ENCODE measurements at regions not wholly inside any gene's neighbourhood (a gene's known extent, or its start where the extent isn't known, plus 50 kb on each side); places are given as distances from the start of the nearest gene placed in this dataset.

GRCh38 chr3:80114694-80115093 lies 346.9 kb upstream of the ROBO1 start:
- DNase-seq = no peak

- DNase-seq = no peak
Measured at GRCh38 chr3:80113331-80113730, 345.5 kb upstream of the ROBO1 start.

GRCh38 chr3:80099559-80100066 lies 331.8 kb upstream of the ROBO1 start:
- no peak for DNase-seq

GRCh38 chr3:80097674-80098073 lies 329.9 kb upstream of the ROBO1 start:
- DNase-seq = no peak

GRCh38 chr3:80096909-80097308 lies 329.1 kb upstream of the ROBO1 start:
- DNase-seq = no peak

- DNase-seq = no peak
Measured at GRCh38 chr3:80094589-80094988, 326.8 kb upstream of the ROBO1 start.

GRCh38 chr3:80087767-80088166 lies 320.0 kb upstream of the ROBO1 start:
- DNase-seq = no peak

GRCh38 chr3:80086426-80086825 lies 318.6 kb upstream of the ROBO1 start:
- DNase-seq = no peak

GRCh38 chr3:80079886-80080285 lies 312.1 kb upstream of the ROBO1 start:
- no peak for DNase-seq

- DNase-seq = no peak
Measured at GRCh38 chr3:80068459-80068858, 300.7 kb upstream of the ROBO1 start.

GRCh38 chr3:80063535-80063934 lies 295.7 kb upstream of the ROBO1 start:
- DNase-seq = no peak

GRCh38 chr3:80060664-80061063 lies 292.9 kb upstream of the ROBO1 start:
- DNase-seq = no peak

GRCh38 chr3:80055306-80055705 lies 287.5 kb upstream of the ROBO1 start:
- DNase-seq = no peak

- no peak for DNase-seq
Measured at GRCh38 chr3:80052271-80052670, 284.5 kb upstream of the ROBO1 start.

GRCh38 chr3:80051602-80051962 lies 283.8 kb upstream of the ROBO1 start:
- no peak for DNase-seq

- DNase-seq = no peak
Measured at GRCh38 chr3:80050826-80051601, 283.2 kb upstream of the ROBO1 start.

GRCh38 chr3:80043226-80043625 lies 275.4 kb upstream of the ROBO1 start:
- no peak for DNase-seq

GRCh38 chr3:80040067-80040466 lies 272.3 kb upstream of the ROBO1 start:
- no peak for DNase-seq

GRCh38 chr3:80036176-80036575 lies 268.4 kb upstream of the ROBO1 start:
- no peak for DNase-seq

- no peak for DNase-seq
Measured at GRCh38 chr3:80035021-80035420, 267.2 kb upstream of the ROBO1 start.

- no peak for DNase-seq
Measured at GRCh38 chr3:80023010-80023409, 255.2 kb upstream of the ROBO1 start.

- DNase-seq = no peak
Measured at GRCh38 chr3:80018375-80018774, 250.6 kb upstream of the ROBO1 start.

- DNase-seq = no peak
Measured at GRCh38 chr3:80017369-80017768, 249.6 kb upstream of the ROBO1 start.

GRCh38 chr3:80014576-80014975 lies 246.8 kb upstream of the ROBO1 start:
- DNase-seq = no peak

GRCh38 chr3:80010021-80010571 lies 242.3 kb upstream of the ROBO1 start:
- no peak for DNase-seq

Measured in T1000 (cell line).